Ishikawa (cell line): ENCODE measurements at regions not wholly inside any gene's neighbourhood (a gene's known extent, or its start where the extent isn't known, plus 50 kb on each side); places are given as distances from the start of the nearest gene placed in this dataset.
A peak's percentile ranks its signal among the peaks of the same experiment; 100 is the strongest.

ENCODE experiments used
- CEBPB ChIP-seq: IDR thresholded peaks from 2 replicates; pipeline ENCODE4 v1.6.1; 2012
- CREB1 ChIP-seq: IDR thresholded peaks from 2 replicates; pipeline ENCODE4 v1.6.1; 2012; ENCODE audit warnings: low read depth
- EGR1 ChIP-seq: IDR thresholded peaks from 2 replicates; pipeline ENCODE4 v1.6.1; 2012
- EP300 ChIP-seq: IDR thresholded peaks from 2 replicates; pipeline ENCODE4 v1.6.1; 2012; ENCODE audit warnings: borderline replicate concordance
- FOXM1 ChIP-seq: IDR thresholded peaks from 2 replicates; pipeline ENCODE4 v1.6.1; 2012; ENCODE audit warnings: low read depth, borderline replicate concordance
- MAX ChIP-seq: IDR thresholded peaks from 2 replicates; pipeline ENCODE4 v1.6.1; 2012
- NFIC ChIP-seq: IDR thresholded peaks from 2 replicates; pipeline ENCODE4 v1.6.1; 2012
- RAD21 ChIP-seq: IDR thresholded peaks from 2 replicates; pipeline ENCODE4 v1.6.1; 2012; ENCODE audit warnings: low read depth
- TAF1 ChIP-seq: IDR thresholded peaks from 2 replicates; pipeline ENCODE4 v1.6.1; 2012; ENCODE audit warnings: low read depth, mild to moderate bottlenecking
- TCF12 ChIP-seq: IDR thresholded peaks from 2 replicates; pipeline ENCODE4 v1.6.1; 2012; ENCODE audit warnings: low read depth
- TEAD4 ChIP-seq: IDR thresholded peaks from 2 replicates; pipeline ENCODE4 v1.6.1; 2012
- USF1 ChIP-seq: IDR thresholded peaks from 2 replicates; pipeline ENCODE4 v1.6.1; 2012
- YY1 ChIP-seq: IDR thresholded peaks from 2 replicates; pipeline ENCODE4 v1.6.1; 2012; ENCODE audit warnings: low read depth
- ZBTB7A ChIP-seq: IDR thresholded peaks from 2 replicates; pipeline ENCODE4 v1.6.1; 2012; ENCODE audit warnings: low read depth
- TF ChIP-seq, protein P1 (sequence below): IDR thresholded peaks from 2 replicates; pipeline ENCODE4 v1.6.1; 2012; ENCODE audit warnings: low read depth, mild to moderate bottlenecking

- TF ChIP-seq RAD21, result no peak; the same call in 1 of the 2 replicates
- TF ChIP-seq MAX, result 0 out of 2 replicates have a peak, but pooled peaks have one; percentile 13
- TF ChIP-seq EP300, result no peak
- TF ChIP-seq FOXM1, result no peak
- TF ChIP-seq TCF12, result no peak
- no peak for TF ChIP-seq EGR1
- TF ChIP-seq USF1, result no peak
- TF ChIP-seq, protein P1, sequence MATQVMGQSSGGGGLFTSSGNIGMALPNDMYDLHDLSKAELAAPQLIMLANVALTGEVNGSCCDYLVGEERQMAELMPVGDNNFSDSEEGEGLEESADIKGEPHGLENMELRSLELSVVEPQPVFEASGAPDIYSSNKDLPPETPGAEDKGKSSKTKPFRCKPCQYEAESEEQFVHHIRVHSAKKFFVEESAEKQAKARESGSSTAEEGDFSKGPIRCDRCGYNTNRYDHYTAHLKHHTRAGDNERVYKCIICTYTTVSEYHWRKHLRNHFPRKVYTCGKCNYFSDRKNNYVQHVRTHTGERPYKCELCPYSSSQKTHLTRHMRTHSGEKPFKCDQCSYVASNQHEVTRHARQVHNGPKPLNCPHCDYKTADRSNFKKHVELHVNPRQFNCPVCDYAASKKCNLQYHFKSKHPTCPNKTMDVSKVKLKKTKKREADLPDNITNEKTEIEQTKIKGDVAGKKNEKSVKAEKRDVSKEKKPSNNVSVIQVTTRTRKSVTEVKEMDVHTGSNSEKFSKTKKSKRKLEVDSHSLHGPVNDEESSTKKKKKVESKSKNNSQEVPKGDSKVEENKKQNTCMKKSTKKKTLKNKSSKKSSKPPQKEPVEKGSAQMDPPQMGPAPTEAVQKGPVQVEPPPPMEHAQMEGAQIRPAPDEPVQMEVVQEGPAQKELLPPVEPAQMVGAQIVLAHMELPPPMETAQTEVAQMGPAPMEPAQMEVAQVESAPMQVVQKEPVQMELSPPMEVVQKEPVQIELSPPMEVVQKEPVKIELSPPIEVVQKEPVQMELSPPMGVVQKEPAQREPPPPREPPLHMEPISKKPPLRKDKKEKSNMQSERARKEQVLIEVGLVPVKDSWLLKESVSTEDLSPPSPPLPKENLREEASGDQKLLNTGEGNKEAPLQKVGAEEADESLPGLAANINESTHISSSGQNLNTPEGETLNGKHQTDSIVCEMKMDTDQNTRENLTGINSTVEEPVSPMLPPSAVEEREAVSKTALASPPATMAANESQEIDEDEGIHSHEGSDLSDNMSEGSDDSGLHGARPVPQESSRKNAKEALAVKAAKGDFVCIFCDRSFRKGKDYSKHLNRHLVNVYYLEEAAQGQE, result peak; percentile 27; the same call in 1 of the 2 replicates
Measured at GRCh38 chr4:184961660-184962059, 56.6 kb upstream of the HELT start.

DNA sequence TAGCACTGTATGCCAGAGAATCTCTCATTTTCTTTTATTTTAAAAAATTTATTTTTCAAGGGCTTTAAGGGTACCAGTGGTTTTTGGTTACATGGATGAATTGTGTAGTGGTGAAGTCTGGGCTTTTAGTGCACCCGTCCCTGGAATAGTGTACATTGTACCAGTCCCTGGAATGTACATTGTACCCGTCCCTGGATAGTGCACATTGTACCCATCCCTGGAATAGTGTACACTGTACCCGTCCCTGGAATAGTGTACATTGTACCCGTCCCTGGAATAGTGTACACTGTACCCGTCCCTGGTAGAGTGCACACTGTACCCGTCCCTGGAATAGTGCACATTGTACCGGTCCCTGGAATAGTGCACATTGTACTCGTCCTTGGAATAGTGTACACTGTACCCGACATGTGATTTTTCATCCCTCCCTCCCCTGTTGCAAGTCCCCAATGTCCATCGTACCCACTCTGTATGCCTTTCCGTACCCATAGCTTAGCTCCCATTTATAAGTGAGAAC is 56.1 kb upstream of the HELT start:
- TF ChIP-seq TAF1 (no peak), MAX (no peak), FOXM1 (no peak), EGR1 (no peak), RAD21 (no peak), TCF12 (no peak), CREB1 (no peak), YY1 (no peak), EP300 (no peak), ZBTB7A (no peak), TEAD4 (no peak), USF1 (no peak), CEBPB (no peak), NFIC (no peak)
- TF ChIP-seq, protein P1, result no peak

- TF ChIP-seq USF1, result no peak
- TF ChIP-seq NFIC, result no peak
- no peak for TF ChIP-seq TEAD4
- TF ChIP-seq EGR1, result no peak
- TF ChIP-seq TAF1, result no peak
- TF ChIP-seq YY1, result no peak
- no peak for TF ChIP-seq TCF12
- no peak for TF ChIP-seq FOXM1
- TF ChIP-seq CREB1, result no peak
- no peak for TF ChIP-seq MAX
- TF ChIP-seq EP300, result no peak
- TF ChIP-seq, protein P1, result no peak
- no peak for TF ChIP-seq ZBTB7A
- no peak for TF ChIP-seq CEBPB
Measured at GRCh38 chr4:184968366-184968765, 49.9 kb upstream of the HELT start.
